ENCODE measurements at regions not wholly inside any gene's neighbourhood (a gene's known extent, or its start where the extent isn't known, plus 50 kb on each side); places are given as distances from the start of the nearest gene placed in this dataset.

DNA sequence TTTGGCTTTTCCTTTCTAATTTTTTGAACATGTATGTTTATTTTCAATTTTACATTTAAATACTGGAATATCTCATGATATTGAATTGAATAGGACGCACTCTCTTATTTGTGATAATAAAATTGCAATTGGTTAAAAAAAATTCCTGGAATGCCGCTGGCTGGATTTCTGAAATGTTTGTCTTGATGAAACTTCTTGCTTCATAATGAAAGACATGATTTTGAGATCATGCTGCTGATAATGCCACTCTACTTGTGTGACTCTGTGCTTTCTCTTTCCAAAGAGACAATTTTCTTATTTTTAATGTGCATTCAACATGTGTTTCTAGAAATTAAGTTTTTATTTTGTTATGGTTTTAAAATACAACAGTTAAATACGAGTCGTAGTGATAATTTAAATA lies 465.7 kb upstream of the FAR2 start:
- no peak for TF ChIP-seq CTCF (tag by site-specific recombination; IDR thresholded peaks at IDR 0.05)
- TF ChIP-seq SP2 (tag by site-specific recombination; IDR thresholded peaks at IDR 0.05) = no peak
- TF ChIP-seq ZNF169 (tag by site-specific recombination; IDR thresholded peaks at IDR 0.05) = no peak
- TF ChIP-seq KLF16 (tag by site-specific recombination; IDR thresholded peaks at IDR 0.05) = no peak
- no peak for TF ChIP-seq RBAK (tag by site-specific recombination; IDR thresholded peaks at IDR 0.05)
- no peak for TF ChIP-seq ZNF114 (tag by site-specific recombination; IDR thresholded peaks at IDR 0.05)
- no peak for TF ChIP-seq ZBTB20 (tag by site-specific recombination; IDR thresholded peaks at IDR 0.05)
- no peak for TF ChIP-seq ZBTB1 (tag by site-specific recombination; IDR thresholded peaks at IDR 0.05)

All from HEK293 (cell line).